ENCODE measurements at regions not wholly inside any gene's neighbourhood (a gene's known extent, or its start where the extent isn't known, plus 50 kb on each side); places are given as distances from the start of the nearest gene placed in this dataset.

DNA sequence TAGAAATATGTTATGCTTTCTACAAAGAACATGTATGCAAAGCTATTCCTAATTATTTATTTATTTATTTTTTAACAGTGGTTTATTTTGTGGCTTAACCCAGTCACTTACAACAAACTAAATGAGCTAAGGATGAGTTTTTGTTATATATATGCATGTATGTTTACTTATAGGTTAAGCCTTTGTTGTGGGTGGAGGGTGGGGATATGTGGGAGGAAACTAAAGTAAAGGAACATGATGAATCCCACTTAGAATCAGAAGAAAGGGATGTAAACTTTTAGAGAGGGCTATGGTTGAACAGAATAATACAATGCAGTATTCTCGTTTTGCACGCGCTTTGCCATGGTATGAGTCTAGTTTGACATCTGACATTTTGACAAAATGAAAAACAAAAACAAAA lies 321.0 kb upstream of the RUNX1 start:
- H3K27me3 Mint-ChIP-seq (ENCODE audit: unreplicated experiment) = no peaks in the 10 kb centered on the region
- peaks cover 3% of the 10 kb centered on the region for H3K4me1 Mint-ChIP-seq (ENCODE audit: unreplicated experiment)
- H3K9me3 Mint-ChIP-seq (ENCODE audit: unreplicated experiment) = no peaks in the 10 kb centered on the region
- no peak overlapping the region for H3K4me3 Mint-ChIP-seq (ENCODE audit: unreplicated experiment)
- no peak overlapping the region for H3K27ac Mint-ChIP-seq (ENCODE audit: unreplicated experiment)
- no peak for DNase-seq (ENCODE audit: low spot score)
- no peaks in the 10 kb centered on the region for H3K36me3 Mint-ChIP-seq (ENCODE audit: low read depth, unreplicated experiment)
- TF ChIP-seq, protein P1, sequence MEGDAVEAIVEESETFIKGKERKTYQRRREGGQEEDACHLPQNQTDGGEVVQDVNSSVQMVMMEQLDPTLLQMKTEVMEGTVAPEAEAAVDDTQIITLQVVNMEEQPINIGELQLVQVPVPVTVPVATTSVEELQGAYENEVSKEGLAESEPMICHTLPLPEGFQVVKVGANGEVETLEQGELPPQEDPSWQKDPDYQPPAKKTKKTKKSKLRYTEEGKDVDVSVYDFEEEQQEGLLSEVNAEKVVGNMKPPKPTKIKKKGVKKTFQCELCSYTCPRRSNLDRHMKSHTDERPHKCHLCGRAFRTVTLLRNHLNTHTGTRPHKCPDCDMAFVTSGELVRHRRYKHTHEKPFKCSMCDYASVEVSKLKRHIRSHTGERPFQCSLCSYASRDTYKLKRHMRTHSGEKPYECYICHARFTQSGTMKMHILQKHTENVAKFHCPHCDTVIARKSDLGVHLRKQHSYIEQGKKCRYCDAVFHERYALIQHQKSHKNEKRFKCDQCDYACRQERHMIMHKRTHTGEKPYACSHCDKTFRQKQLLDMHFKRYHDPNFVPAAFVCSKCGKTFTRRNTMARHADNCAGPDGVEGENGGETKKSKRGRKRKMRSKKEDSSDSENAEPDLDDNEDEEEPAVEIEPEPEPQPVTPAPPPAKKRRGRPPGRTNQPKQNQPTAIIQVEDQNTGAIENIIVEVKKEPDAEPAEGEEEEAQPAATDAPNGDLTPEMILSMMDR (IDR thresholded peaks at IDR 0.05; ENCODE audit: unreplicated experiment) = no peak

DNA sequence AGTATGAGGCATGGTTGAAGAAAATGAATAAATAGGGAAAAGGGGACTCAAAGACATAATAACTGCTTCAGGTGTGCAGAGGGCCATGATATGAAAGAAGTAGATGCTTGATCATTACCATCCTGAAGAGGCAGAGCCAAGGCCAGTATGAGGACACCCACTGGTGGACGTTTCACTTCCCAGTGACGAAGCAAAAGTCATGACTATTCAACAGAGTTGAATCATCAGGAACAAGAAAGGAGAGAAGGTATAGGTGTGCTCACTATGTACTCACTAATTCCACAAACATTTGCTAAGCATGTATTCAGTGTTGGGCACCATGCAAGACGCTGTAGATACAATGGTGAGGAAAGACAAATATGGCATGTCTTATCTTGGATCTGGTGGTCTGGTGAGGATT lies 319.2 kb upstream of the RUNX1 start:
- no peaks in the 10 kb centered on the region for H3K4me1 Mint-ChIP-seq (ENCODE audit: unreplicated experiment)
- no peaks in the 10 kb centered on the region for H3K27me3 Mint-ChIP-seq (ENCODE audit: unreplicated experiment)
- TF ChIP-seq, protein P1 (IDR thresholded peaks at IDR 0.05; ENCODE audit: unreplicated experiment) = no peak
- no peak overlapping the region for H3K27ac Mint-ChIP-seq (ENCODE audit: unreplicated experiment)
- H3K9me3 Mint-ChIP-seq (ENCODE audit: unreplicated experiment) = no peaks in the 10 kb centered on the region
- DNase-seq (ENCODE audit: low spot score) = no peak
- no peak overlapping the region for H3K4me3 Mint-ChIP-seq (ENCODE audit: unreplicated experiment)
- H3K36me3 Mint-ChIP-seq (ENCODE audit: low read depth, unreplicated experiment) = no peaks in the 10 kb centered on the region

DNA sequence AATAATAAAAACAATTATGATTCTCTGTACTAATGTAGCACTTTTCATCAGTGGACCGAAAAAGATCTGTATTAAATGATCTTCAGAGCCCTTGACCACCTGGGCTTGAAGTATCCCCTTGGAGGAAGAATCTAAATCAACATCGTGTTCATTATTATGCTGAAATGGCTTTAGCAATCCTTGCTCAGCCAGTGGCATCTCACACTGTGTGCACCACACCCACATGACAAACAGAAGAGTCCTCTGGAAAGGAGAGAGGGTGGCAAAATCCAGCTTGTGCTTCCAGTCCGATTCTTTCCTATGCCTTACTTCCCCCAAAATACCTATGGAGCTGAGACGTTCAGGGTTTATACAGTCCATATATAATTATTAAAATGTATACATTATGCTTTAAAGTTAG lies 318.5 kb upstream of the RUNX1 start:
- no peaks in the 10 kb centered on the region for H3K9me3 Mint-ChIP-seq (ENCODE audit: unreplicated experiment)
- no peaks in the 10 kb centered on the region for H3K36me3 Mint-ChIP-seq (ENCODE audit: low read depth, unreplicated experiment)
- TF ChIP-seq, protein P1 (IDR thresholded peaks at IDR 0.05; ENCODE audit: unreplicated experiment) = no peak
- no peak overlapping the region for H3K27ac Mint-ChIP-seq (ENCODE audit: unreplicated experiment)
- no peaks in the 10 kb centered on the region for H3K27me3 Mint-ChIP-seq (ENCODE audit: unreplicated experiment)
- no peaks in the 10 kb centered on the region for H3K4me1 Mint-ChIP-seq (ENCODE audit: unreplicated experiment)
- H3K4me3 Mint-ChIP-seq (ENCODE audit: unreplicated experiment) = no peak overlapping the region
- no peak for DNase-seq (ENCODE audit: low spot score)

DNA sequence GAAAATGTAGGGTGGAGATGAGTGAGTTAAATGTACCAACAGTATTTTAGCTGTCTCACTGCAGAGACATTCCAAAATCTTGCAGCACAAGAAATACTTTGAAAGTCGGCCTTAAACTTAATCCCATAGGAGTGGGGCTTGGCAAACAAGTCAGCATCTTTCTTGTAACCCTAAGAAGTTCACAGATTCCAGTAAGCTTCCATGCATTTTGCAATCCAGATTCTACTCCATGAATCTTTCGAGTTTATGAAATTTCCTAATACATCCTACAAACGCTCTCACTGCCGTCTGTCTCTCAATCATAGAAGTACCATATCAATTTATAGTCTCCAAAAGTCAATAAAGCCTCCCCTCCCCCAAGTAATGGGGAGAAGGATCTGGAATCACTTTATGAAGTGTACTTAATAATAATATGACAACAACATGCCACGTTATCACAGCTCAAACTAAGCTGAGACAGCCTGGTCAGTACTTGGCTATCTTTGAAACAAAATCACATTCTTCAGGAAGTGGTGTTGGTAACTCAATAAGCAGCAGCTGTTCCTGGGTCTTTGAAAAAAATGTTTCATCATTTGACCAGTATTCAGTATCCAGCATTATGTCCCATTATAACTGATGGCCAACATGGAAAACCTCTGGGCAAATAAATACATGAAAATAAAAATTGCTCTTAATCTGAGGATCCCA lies 317.4 kb upstream of the RUNX1 start:
- H3K27ac Mint-ChIP-seq (ENCODE audit: unreplicated experiment) = no peak overlapping the region

DNA sequence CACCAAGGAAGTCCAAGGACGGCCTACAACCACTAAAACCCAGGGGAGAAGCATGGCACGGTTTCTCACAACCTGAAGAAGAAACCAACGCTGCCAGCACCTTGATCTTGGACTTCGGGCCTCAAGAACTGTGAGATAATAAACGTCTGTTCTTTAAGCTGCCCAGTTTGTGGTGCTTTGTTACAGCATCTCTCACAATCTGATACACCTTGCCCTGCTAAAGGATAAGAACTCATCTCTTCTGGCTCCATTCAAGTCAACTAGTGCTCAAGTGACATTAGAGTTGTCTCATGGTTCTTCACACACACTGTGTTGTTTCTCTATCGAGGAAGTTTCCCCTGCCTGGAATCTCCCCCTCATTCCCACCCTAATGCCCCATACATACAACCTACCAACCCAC lies 314.4 kb upstream of the RUNX1 start:
- H3K27ac Mint-ChIP-seq (ENCODE audit: unreplicated experiment) = peak overlapping the region; percentile 40
- H3K36me3 Mint-ChIP-seq (ENCODE audit: low read depth, unreplicated experiment) = no peaks in the 10 kb centered on the region
- DNase-seq (ENCODE audit: low spot score) = no peak
- no peaks in the 10 kb centered on the region for H3K9me3 Mint-ChIP-seq (ENCODE audit: unreplicated experiment)
- no peak overlapping the region for H3K4me3 Mint-ChIP-seq (ENCODE audit: unreplicated experiment)
- no peaks in the 10 kb centered on the region for H3K27me3 Mint-ChIP-seq (ENCODE audit: unreplicated experiment)
- TF ChIP-seq, protein P1 (IDR thresholded peaks at IDR 0.05; ENCODE audit: unreplicated experiment) = no peak
- no peaks in the 10 kb centered on the region for H3K4me1 Mint-ChIP-seq (ENCODE audit: unreplicated experiment)

More for the DNA sequence above, 317.4 kb upstream of the RUNX1 start:
- Mint-ChIP-seq H3K4me1 (ENCODE audit: unreplicated experiment) (no peaks in the 10 kb centered on the region), H3K27me3 (ENCODE audit: unreplicated experiment) (no peaks in the 10 kb centered on the region), H3K36me3 (ENCODE audit: low read depth, unreplicated experiment) (no peaks in the 10 kb centered on the region), H3K4me3 (ENCODE audit: unreplicated experiment) (no peak overlapping the region), H3K9me3 (ENCODE audit: unreplicated experiment) (no peaks in the 10 kb centered on the region)
- TF ChIP-seq, protein P1 (IDR thresholded peaks at IDR 0.05; ENCODE audit: unreplicated experiment) = no peak
- DNase-seq (ENCODE audit: low spot score) = no peak

All from endothelial cell (in vitro differentiated cells).